Activated CD8-positive, alpha-beta memory T cell treated with anti-CD3 and anti-CD28 coated beads for 4 hours (primary cell): ENCODE measurements at regions not wholly inside any gene's neighbourhood (a gene's known extent, or its start where the extent isn't known, plus 50 kb on each side); places are given as distances from the start of the nearest gene placed in this dataset.

ENCODE experiments used
- DNase-seq, 2 donors: peaks; one replicate each; pipeline ENCODE4 v3.0.0-alpha.2; 2020; ENCODE audit warnings: low read depth in 2 of 2

GRCh38 chr20:50404419-50405234, 105.6 kb upstream of the PTPN1 start:
- no peak for DNase-seq

GRCh38 chr20:50405235-50405914, 104.8 kb upstream of the PTPN1 start:
- no peak for DNase-seq

GRCh38 chr20:50405915-50406609, 104.1 kb upstream of the PTPN1 start:
- no peak for DNase-seq

GRCh38 chr20:50406610-50407136, 103.5 kb upstream of the PTPN1 start:
- no peak for DNase-seq

GRCh38 chr20:50408526-50409364, 101.4 kb upstream of the PTPN1 start:
- DNase-seq = no peak

- DNase-seq = no peak
These were observed 100.7 kb upstream of the PTPN1 start for GRCh38 chr20:50409495-50409894.

GRCh38 chr20:50410343-50410742, 99.8 kb upstream of the PTPN1 start:
- DNase-seq = no peak

- no peak for DNase-seq
These were observed 98.1 kb upstream of the PTPN1 start for GRCh38 chr20:50412069-50412468.

- DNase-seq = no peak
These were observed 97.7 kb upstream of the PTPN1 start for GRCh38 chr20:50412499-50412898.

GRCh38 chr20:50413088-50413500, 97.1 kb upstream of the PTPN1 start:
- DNase-seq = no peak

GRCh38 chr20:50415021-50415515, 95.1 kb upstream of the PTPN1 start:
- no peak for DNase-seq

- no peak for DNase-seq
These were observed 94.5 kb upstream of the PTPN1 start for GRCh38 chr20:50415516-50416268.

- no peak for DNase-seq
These were observed 93.7 kb upstream of the PTPN1 start for GRCh38 chr20:50416269-50417022.

- no peak for DNase-seq
These were observed 93.2 kb upstream of the PTPN1 start for GRCh38 chr20:50417023-50417329.

GRCh38 chr20:50417484-50418235, 92.5 kb upstream of the PTPN1 start:
- no peak for DNase-seq

GRCh38 chr20:50418890-50419642, 91.1 kb upstream of the PTPN1 start:
- DNase-seq = no peak

- no peak for DNase-seq
These were observed 89.8 kb upstream of the PTPN1 start for GRCh38 chr20:50420380-50420779.
